Natural killer cell (primary cell): ENCODE measurements at regions not wholly inside any gene's neighbourhood (a gene's known extent, or its start where the extent isn't known, plus 50 kb on each side); places are given as distances from the start of the nearest gene placed in this dataset.

Source experiments
- ATAC-seq, 3 donors: fragments of 150-1000 bp in 2 of 3; fragments of 200-7000 bp in 1 of 3; cut with Tn5 transposase; 1 replicate in 1 of 3; 2 replicates in 2 of 3; pipeline ENCODE4 v1.10.0; 2021; ENCODE audit warnings: mild to moderate bottlenecking in 2 of 3, moderate library complexity in 2 of 3
- DNase-seq, 2 donors: peaks; one replicate each; pipeline versions ENCODE4 v3.0.0 to v3.0.0-alpha.2; 2013 to 2021; ENCODE audit warnings: mixed read lengths in 1 of 2
- H3K27ac ChIP-seq: one replicate; pipeline ENCODE4 v1.5.1; 2013; ENCODE audit warnings: mild to moderate bottlenecking, low read length
- H3K27me3 ChIP-seq: one replicate; pipeline ENCODE4 v1.6.1; 2013; ENCODE audit warnings: low read length; ENCODE audit not compliant: control insufficient read depth, insufficient read depth
- H3K36me3 ChIP-seq: one replicate; pipeline ENCODE4 v1.6.1; 2013; ENCODE audit warnings: low read length; ENCODE audit not compliant: control insufficient read depth, insufficient read depth
- H3K4me1 ChIP-seq: one replicate; pipeline ENCODE4 v1.6.1; 2013; ENCODE audit warnings: low read length; ENCODE audit not compliant: control insufficient read depth, insufficient read depth
- H3K4me3 ChIP-seq: one replicate; pipeline ENCODE4 v1.5.1; 2013; ENCODE audit warnings: low read length
- H3K9me3 ChIP-seq: one replicate; pipeline ENCODE4 v1.6.1; 2013; ENCODE audit warnings: low read length; ENCODE audit not compliant: control insufficient read depth, insufficient read depth
- H3K27ac Mint-ChIP-seq, 2 donors: one replicate each; pipeline ENCODE4 v1.8.0; 2022; ENCODE audit warnings: mild to moderate bottlenecking in 2 of 2, mixed read lengths in 2 of 2, moderate library complexity in 1 of 2
- H3K27me3 Mint-ChIP-seq, 2 donors: one replicate each; pipeline ENCODE4 v1.8.0; 2022; ENCODE audit warnings: low read depth in 2 of 2, mixed read lengths in 2 of 2
- H3K36me3 Mint-ChIP-seq: one replicate; pipeline ENCODE4 v1.8.0; 2022; ENCODE audit warnings: mixed read lengths
- H3K4me1 Mint-ChIP-seq, 2 donors: one replicate each; pipeline ENCODE4 v1.8.0; 2022; ENCODE audit warnings: mixed read lengths in 2 of 2
- H3K4me3 Mint-ChIP-seq: one replicate; pipeline ENCODE4 v1.8.0; 2022; ENCODE audit warnings: mild to moderate bottlenecking, moderate library complexity, mixed read lengths
- H3K9me3 Mint-ChIP-seq, 2 donors: one replicate each; pipeline ENCODE4 v1.8.0; 2022; ENCODE audit warnings: mixed read lengths in 2 of 2
- CTCF ChIP-seq: fragments of 200-600 bp; IDR thresholded peaks from one replicate; pipeline ENCODE4 v1.8.0; 2022; ENCODE audit warnings: antibody characterized with exemption
- WGBS: methylation state at CpG from one replicate; pipeline ENCODE4 v1.1.7; 2013; ENCODE audit warnings: missing lambda C conversion rate; ENCODE audit not compliant: insufficient coverage; 5-methylcytosine and 5-hydroxymethylcytosine counted together
- intact Hi-C: fragments of 100-400 bp; cut with micrococcal nuclease; formaldehyde crosslinking; loops from one replicate; pipeline ENCODE4 v1.14.2; 2022

GRCh38 chr14:44833376-44834060 lies 128.2 kb downstream of the KLHL28 start:
- TF ChIP-seq CTCF = no peak
- no peak overlapping the region for H3K27ac Mint-ChIP-seq
- H3K9me3 Mint-ChIP-seq = peaks cover 0 to 3% of the 10 kb centered on the region in 2 donors
- Histone ChIP-seq H3K27me3 (no peaks in the 10 kb centered on the region), H3K4me1 (no peaks in the 10 kb centered on the region), H3K9me3 (no peaks in the 10 kb centered on the region), H3K27ac (no peak overlapping the region), H3K4me3 (no peak overlapping the region), H3K36me3 (no peaks in the 10 kb centered on the region)
- peaks cover 6 to 13% of the 10 kb centered on the region in 2 donors for H3K27me3 Mint-ChIP-seq
- WGBS = 67% methylated on average over 1 of the region's 1 CpG
- no peaks in the 10 kb centered on the region for H3K4me1 Mint-ChIP-seq
- intact Hi-C loops = no loop called here
- DNase-seq (no peak), ATAC-seq (no peak)
- H3K4me3 Mint-ChIP-seq = no peak overlapping the region
- H3K36me3 Mint-ChIP-seq = no peaks in the 10 kb centered on the region

- no peaks in the 10 kb centered on the region for H3K9me3 ChIP-seq
- Mint-ChIP-seq H3K4me3 (no peak overlapping the region), H3K36me3 (no peaks in the 10 kb centered on the region), H3K9me3 (peaks cover 0 to 4% of the 10 kb centered on the region in 2 donors), H3K4me1 (no peaks in the 10 kb centered on the region), H3K27me3 (peaks cover 6 to 13% of the 10 kb centered on the region in 2 donors), H3K27ac (no peak overlapping the region)
- no peak overlapping the region for H3K27ac ChIP-seq
- no peak for TF ChIP-seq CTCF
- H3K4me1 ChIP-seq = no peaks in the 10 kb centered on the region
- no peak overlapping the region for H3K4me3 ChIP-seq
- intact Hi-C loops = no loop called here
- no peak for DNase-seq
- no peaks in the 10 kb centered on the region for H3K36me3 ChIP-seq
- WGBS = 89% methylated on average over 1 of the region's 1 CpG
- no peaks in the 10 kb centered on the region for H3K27me3 ChIP-seq
- ATAC-seq = no peak
Measured at GRCh38 chr14:44830371-44830770, 131.4 kb downstream of the KLHL28 start.

GRCh38 chr14:44829021-44829420 lies 132.7 kb downstream of the KLHL28 start:
- Histone ChIP-seq H3K36me3 (no peaks in the 10 kb centered on the region), H3K9me3 (no peaks in the 10 kb centered on the region), H3K27ac (no peak overlapping the region), H3K4me1 (no peaks in the 10 kb centered on the region), H3K27me3 (no peaks in the 10 kb centered on the region), H3K4me3 (no peak overlapping the region)
- H3K27ac Mint-ChIP-seq = no peak overlapping the region
- H3K4me1 Mint-ChIP-seq = no peaks in the 10 kb centered on the region
- 91% methylated on average over 1 of the region's 1 CpG for WGBS
- peaks cover 3 to 9% of the 10 kb centered on the region in 2 donors for H3K27me3 Mint-ChIP-seq
- H3K9me3 Mint-ChIP-seq = peaks cover 0 to 4% of the 10 kb centered on the region in 2 donors
- DNase-seq (no peak), ATAC-seq (no peak)
- no peak overlapping the region for H3K4me3 Mint-ChIP-seq
- H3K36me3 Mint-ChIP-seq = no peaks in the 10 kb centered on the region
- TF ChIP-seq CTCF = no peak
- intact Hi-C loops = no loop called here

GRCh38 chr14:44828023-44828422 lies 133.7 kb downstream of the KLHL28 start:
- Mint-ChIP-seq H3K9me3 (peaks cover 2 to 6% of the 10 kb centered on the region in 2 donors), H3K27ac (no peak overlapping the region), H3K27me3 (peaks cover 0 to 6% of the 10 kb centered on the region in 2 donors)

More at GRCh38 chr14:44828023-44828422, 133.7 kb downstream of the KLHL28 start:
- WGBS = 88% methylated on average over 1 of the region's 1 CpG
- no peaks in the 10 kb centered on the region for H3K4me1 ChIP-seq
- Mint-ChIP-seq H3K36me3 (no peaks in the 10 kb centered on the region), H3K4me1 (no peaks in the 10 kb centered on the region), H3K4me3 (no peak overlapping the region)
- H3K27me3 ChIP-seq = no peaks in the 10 kb centered on the region
- H3K36me3 ChIP-seq = no peaks in the 10 kb centered on the region
- no peak for TF ChIP-seq CTCF
- ATAC-seq = no peak
- no peaks in the 10 kb centered on the region for H3K9me3 ChIP-seq
- no peak overlapping the region for H3K27ac ChIP-seq
- intact Hi-C loops = no loop called here
- DNase-seq = no peak
- no peak overlapping the region for H3K4me3 ChIP-seq
